ENCODE measurements at regions not wholly inside any gene's neighbourhood (a gene's known extent, or its start where the extent isn't known, plus 50 kb on each side); places are given as distances from the start of the nearest gene placed in this dataset.

- Histone ChIP-seq H2AFZ (ENCODE audit: low read length) (no peak overlapping the region), H3K4me1 (ENCODE audit: low read length) (no peaks in the 10 kb centered on the region), H3K9me2 (replicated peaks; ENCODE audit: insufficient read depth, low read length) (no peaks in the 10 kb centered on the region)
These were observed 340.2 kb upstream of the ADAMTS9 start for GRCh38 chr3:65028024-65028423.

GRCh38 chr3:65027335-65027734, 339.5 kb upstream of the ADAMTS9 start:
- no peak overlapping the region for H3K9ac ChIP-seq (ENCODE audit: low read length)
- H3K4me3 ChIP-seq (ENCODE audit: low read length) = no peak overlapping the region
- no peak overlapping the region for H3K27ac ChIP-seq (ENCODE audit: low read length)
- no peaks in the 10 kb centered on the region for H3K4me1 ChIP-seq (ENCODE audit: low read length)
- no peak for DNase-seq
- no peak overlapping the region for H2AFZ ChIP-seq (ENCODE audit: low read length)
- H3K27me3 ChIP-seq (ENCODE audit: low read length) = no peaks in the 10 kb centered on the region
- no peaks in the 10 kb centered on the region for H4K20me1 ChIP-seq (ENCODE audit: insufficient read depth, low read depth, low read length)
- no peaks in the 10 kb centered on the region for H3K9me2 ChIP-seq (replicated peaks; ENCODE audit: insufficient read depth, low read length)
- H3K4me2 ChIP-seq (ENCODE audit: low read depth, low read length, poor library complexity, severe bottlenecking) = no peak overlapping the region
- no peaks in the 10 kb centered on the region for H3K9me3 ChIP-seq (ENCODE audit: low read length)
- H3K36me3 ChIP-seq (ENCODE audit: insufficient read depth, low read length) = no peaks in the 10 kb centered on the region
- H3K79me2 ChIP-seq (ENCODE audit: low read length) = no peaks in the 10 kb centered on the region

More at GRCh38 chr3:65028024-65028423, 340.2 kb upstream of the ADAMTS9 start:
- Histone ChIP-seq H3K36me3 (ENCODE audit: insufficient read depth, low read length) (no peaks in the 10 kb centered on the region), H3K27me3 (ENCODE audit: low read length) (no peaks in the 10 kb centered on the region), H3K9ac (ENCODE audit: low read length) (no peak overlapping the region), H3K9me3 (ENCODE audit: low read length) (no peaks in the 10 kb centered on the region), H3K27ac (ENCODE audit: low read length) (no peak overlapping the region), H4K20me1 (ENCODE audit: insufficient read depth, low read depth, low read length) (no peaks in the 10 kb centered on the region), H3K79me2 (ENCODE audit: low read length) (no peaks in the 10 kb centered on the region), H3K4me3 (ENCODE audit: low read length) (no peak overlapping the region), H3K4me2 (ENCODE audit: low read depth, low read length, poor library complexity, severe bottlenecking) (no peak overlapping the region)
- no peak for DNase-seq

- Histone ChIP-seq H3K27me3 (ENCODE audit: low read length) (no peaks in the 10 kb centered on the region), H3K9me3 (ENCODE audit: low read length) (no peaks in the 10 kb centered on the region), H3K4me3 (ENCODE audit: low read length) (no peak overlapping the region), H3K9ac (ENCODE audit: low read length) (no peak overlapping the region), H4K20me1 (ENCODE audit: insufficient read depth, low read depth, low read length) (no peaks in the 10 kb centered on the region), H3K27ac (ENCODE audit: low read length) (no peak overlapping the region), H3K9me2 (replicated peaks; ENCODE audit: insufficient read depth, low read length) (no peaks in the 10 kb centered on the region), H3K79me2 (ENCODE audit: low read length) (no peaks in the 10 kb centered on the region), H2AFZ (ENCODE audit: low read length) (no peak overlapping the region), H3K4me2 (ENCODE audit: low read depth, low read length, poor library complexity, severe bottlenecking) (no peak overlapping the region), H3K4me1 (ENCODE audit: low read length) (no peaks in the 10 kb centered on the region), H3K36me3 (ENCODE audit: insufficient read depth, low read length) (no peaks in the 10 kb centered on the region)
- no peak for DNase-seq
These were observed 338.4 kb upstream of the ADAMTS9 start for GRCh38 chr3:65026151-65026550.

GRCh38 chr3:65024148-65024547, 336.3 kb upstream of the ADAMTS9 start:
- Histone ChIP-seq H4K20me1 (ENCODE audit: insufficient read depth, low read depth, low read length) (no peaks in the 10 kb centered on the region), H3K9me3 (ENCODE audit: low read length) (no peaks in the 10 kb centered on the region), H3K36me3 (ENCODE audit: insufficient read depth, low read length) (no peaks in the 10 kb centered on the region), H3K4me2 (ENCODE audit: low read depth, low read length, poor library complexity, severe bottlenecking) (no peak overlapping the region), H3K4me3 (ENCODE audit: low read length) (no peak overlapping the region), H3K27ac (ENCODE audit: low read length) (no peak overlapping the region), H3K9me2 (replicated peaks; ENCODE audit: insufficient read depth, low read length) (no peaks in the 10 kb centered on the region), H3K9ac (ENCODE audit: low read length) (no peak overlapping the region), H3K4me1 (ENCODE audit: low read length) (no peaks in the 10 kb centered on the region), H3K79me2 (ENCODE audit: low read length) (no peaks in the 10 kb centered on the region), H2AFZ (ENCODE audit: low read length) (no peak overlapping the region), H3K27me3 (ENCODE audit: low read length) (no peaks in the 10 kb centered on the region)
- no peak for DNase-seq

GRCh38 chr3:65020281-65021160, 332.7 kb upstream of the ADAMTS9 start:
- H3K4me2 ChIP-seq (ENCODE audit: low read depth, low read length, poor library complexity, severe bottlenecking) = no peak overlapping the region
- no peaks in the 10 kb centered on the region for H3K36me3 ChIP-seq (ENCODE audit: insufficient read depth, low read length)
- H3K27me3 ChIP-seq (ENCODE audit: low read length) = no peaks in the 10 kb centered on the region
- H3K79me2 ChIP-seq (ENCODE audit: low read length) = no peaks in the 10 kb centered on the region
- no peak for DNase-seq
- H3K4me1 ChIP-seq (ENCODE audit: low read length) = no peaks in the 10 kb centered on the region
- no peak overlapping the region for H3K9ac ChIP-seq (ENCODE audit: low read length)
- no peaks in the 10 kb centered on the region for H3K9me3 ChIP-seq (ENCODE audit: low read length)
- H2AFZ ChIP-seq (ENCODE audit: low read length) = no peak overlapping the region
- no peak overlapping the region for H3K27ac ChIP-seq (ENCODE audit: low read length)
- no peak overlapping the region for H3K4me3 ChIP-seq (ENCODE audit: low read length)
- no peaks in the 10 kb centered on the region for H4K20me1 ChIP-seq (ENCODE audit: insufficient read depth, low read depth, low read length)
- H3K9me2 ChIP-seq (replicated peaks; ENCODE audit: insufficient read depth, low read length) = no peaks in the 10 kb centered on the region

- Histone ChIP-seq H3K27ac (ENCODE audit: low read length) (no peak overlapping the region), H3K9me3 (ENCODE audit: low read length) (no peaks in the 10 kb centered on the region), H3K4me2 (ENCODE audit: low read depth, low read length, poor library complexity, severe bottlenecking) (no peak overlapping the region), H4K20me1 (ENCODE audit: insufficient read depth, low read depth, low read length) (no peaks in the 10 kb centered on the region), H2AFZ (ENCODE audit: low read length) (no peak overlapping the region), H3K9me2 (replicated peaks; ENCODE audit: insufficient read depth, low read length) (no peaks in the 10 kb centered on the region), H3K9ac (ENCODE audit: low read length) (no peak overlapping the region), H3K4me3 (ENCODE audit: low read length) (no peak overlapping the region), H3K4me1 (ENCODE audit: low read length) (no peaks in the 10 kb centered on the region), H3K79me2 (ENCODE audit: low read length) (no peaks in the 10 kb centered on the region), H3K36me3 (ENCODE audit: insufficient read depth, low read length) (no peaks in the 10 kb centered on the region), H3K27me3 (ENCODE audit: low read length) (no peaks in the 10 kb centered on the region)
- no peak for DNase-seq
These were observed 331.7 kb upstream of the ADAMTS9 start for GRCh38 chr3:65019443-65020055.

- Histone ChIP-seq H3K4me2 (ENCODE audit: low read depth, low read length, poor library complexity, severe bottlenecking) (no peak overlapping the region), H3K9me2 (replicated peaks; ENCODE audit: insufficient read depth, low read length) (no peaks in the 10 kb centered on the region), H3K27me3 (ENCODE audit: low read length) (no peaks in the 10 kb centered on the region), H4K20me1 (ENCODE audit: insufficient read depth, low read depth, low read length) (no peaks in the 10 kb centered on the region), H3K9ac (ENCODE audit: low read length) (no peak overlapping the region), H2AFZ (ENCODE audit: low read length) (no peak overlapping the region), H3K4me1 (ENCODE audit: low read length) (no peaks in the 10 kb centered on the region), H3K9me3 (ENCODE audit: low read length) (no peaks in the 10 kb centered on the region), H3K79me2 (ENCODE audit: low read length) (no peaks in the 10 kb centered on the region), H3K4me3 (ENCODE audit: low read length) (no peak overlapping the region), H3K27ac (ENCODE audit: low read length) (no peak overlapping the region), H3K36me3 (ENCODE audit: insufficient read depth, low read length) (no peaks in the 10 kb centered on the region)
- DNase-seq = no peak
These were observed 331.0 kb upstream of the ADAMTS9 start for GRCh38 chr3:65018801-65019200.

- Histone ChIP-seq H3K36me3 (ENCODE audit: insufficient read depth, low read length) (no peaks in the 10 kb centered on the region), H4K20me1 (ENCODE audit: insufficient read depth, low read depth, low read length) (no peaks in the 10 kb centered on the region), H3K27me3 (ENCODE audit: low read length) (no peaks in the 10 kb centered on the region), H2AFZ (ENCODE audit: low read length) (no peak overlapping the region), H3K27ac (ENCODE audit: low read length) (no peak overlapping the region), H3K79me2 (ENCODE audit: low read length) (no peaks in the 10 kb centered on the region), H3K9ac (ENCODE audit: low read length) (no peak overlapping the region), H3K9me3 (ENCODE audit: low read length) (no peaks in the 10 kb centered on the region), H3K4me1 (ENCODE audit: low read length) (no peaks in the 10 kb centered on the region), H3K9me2 (replicated peaks; ENCODE audit: insufficient read depth, low read length) (no peaks in the 10 kb centered on the region), H3K4me2 (ENCODE audit: low read depth, low read length, poor library complexity, severe bottlenecking) (no peak overlapping the region), H3K4me3 (ENCODE audit: low read length) (no peak overlapping the region)
- DNase-seq = no peak
These were observed 329.6 kb upstream of the ADAMTS9 start for GRCh38 chr3:65017359-65017758.
